Left forelimb (tissue), 1 donor: ENCODE measurements at regions not wholly inside any gene's neighbourhood (a gene's known extent, or its start where the extent isn't known, plus 50 kb on each side); places are given as distances from the start of the nearest gene placed in this dataset.

Source experiments
- DNase-seq: peaks from one replicate; pipeline ENCODE4 v3.0.0-alpha.2; 2018; ENCODE audit warnings: low spot score

DNA sequence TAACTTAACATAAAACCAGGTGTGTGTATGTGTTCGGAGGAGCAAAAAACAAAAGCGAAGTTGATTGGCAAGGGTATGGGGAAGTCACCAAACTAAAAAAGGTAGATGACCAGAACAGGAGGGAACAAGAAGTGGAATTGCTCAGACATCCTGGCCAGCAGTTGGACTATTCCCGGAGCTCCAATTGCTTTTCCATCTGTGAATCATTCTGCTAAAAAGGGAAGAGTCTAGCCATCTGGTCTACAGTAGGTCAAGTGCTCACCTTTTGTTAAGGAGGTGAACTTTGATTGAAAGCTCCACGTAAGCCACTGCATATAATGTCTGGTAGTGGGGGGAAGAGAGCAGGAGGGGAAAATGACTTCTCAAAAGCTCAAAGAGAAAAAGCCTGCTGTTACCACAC lies 50.0 kb upstream of the BET1 start:
- no peak for DNase-seq

DNA sequence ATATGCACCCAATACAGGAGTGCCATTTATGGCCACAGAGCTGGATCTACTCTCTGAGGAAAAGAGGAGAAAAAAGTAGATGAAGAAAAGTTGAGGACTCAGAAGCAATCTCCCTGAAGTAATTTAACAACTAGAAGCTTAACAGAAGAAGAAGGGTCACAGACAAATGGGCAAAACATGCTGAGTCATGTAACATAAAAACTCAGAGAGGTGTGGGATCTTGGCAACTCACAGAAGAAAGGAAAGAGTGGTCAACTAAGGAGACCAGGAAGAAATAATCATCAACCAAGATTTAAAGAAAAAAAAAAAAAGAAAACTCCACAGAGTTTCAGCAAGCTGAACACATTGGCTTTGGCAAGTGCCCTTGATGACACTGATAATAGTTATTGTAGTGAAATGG lies 51.8 kb upstream of the BET1 start:
- no peak for DNase-seq

DNA sequence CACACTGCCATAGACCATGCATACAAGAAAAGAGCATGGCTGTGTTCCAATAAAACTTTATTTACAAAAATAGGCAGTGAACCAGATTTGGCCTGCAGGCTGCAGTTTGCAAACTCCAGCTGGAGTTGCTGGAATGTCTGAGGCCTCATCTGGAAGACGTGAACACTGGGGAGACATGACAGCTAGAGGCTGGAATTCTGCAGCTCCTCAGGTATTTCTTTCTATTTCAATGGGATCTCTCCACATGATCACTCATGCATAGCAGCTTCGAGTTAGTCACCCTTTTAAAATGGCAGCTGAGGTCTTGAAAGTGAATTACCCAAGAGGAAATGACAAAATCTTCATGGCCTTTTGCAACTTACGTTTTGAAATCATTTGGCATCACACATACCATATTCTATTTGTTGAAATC lies 52.6 kb upstream of the BET1 start:
- no peak for DNase-seq

DNA sequence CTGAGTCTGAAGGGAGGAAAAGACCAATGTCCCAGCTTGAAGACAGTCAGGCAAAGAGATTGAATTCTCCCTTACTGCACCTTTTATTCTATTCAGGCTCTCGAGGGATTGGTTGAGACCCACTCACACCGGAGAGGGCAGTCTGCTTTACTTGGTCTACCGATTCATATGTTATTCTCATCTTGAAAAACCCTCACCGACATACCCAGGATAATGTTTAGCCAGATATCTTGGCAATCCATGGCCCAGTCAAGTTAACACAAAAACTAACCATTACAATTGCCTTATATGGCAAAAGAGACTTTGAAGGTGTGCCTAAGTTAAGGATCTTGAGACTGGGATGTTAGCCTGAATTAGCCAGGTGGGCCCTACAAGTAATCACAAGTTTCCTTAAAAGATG lies 53.8 kb upstream of the BET1 start:
- DNase-seq, result no peak

DNA sequence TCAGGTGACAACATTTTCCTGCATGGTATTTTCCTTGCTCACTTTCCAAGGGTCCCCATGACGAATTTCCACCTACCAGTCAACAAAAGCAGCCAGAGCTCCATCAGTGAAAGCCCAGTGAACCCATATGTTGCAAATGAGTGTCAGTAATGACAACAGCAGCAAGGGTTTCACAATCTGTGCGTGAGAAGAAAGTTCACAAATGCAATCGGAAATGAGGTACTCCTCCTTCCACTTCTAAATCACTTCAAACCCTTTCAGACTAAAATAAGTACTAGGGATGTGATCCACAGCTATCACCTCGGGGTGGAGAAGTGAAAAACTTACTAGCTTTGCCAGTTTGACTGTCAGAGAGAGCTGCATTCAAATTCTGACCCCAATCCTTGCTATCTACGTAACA lies 55.6 kb upstream of the BET1 start:
- no peak for DNase-seq

DNA sequence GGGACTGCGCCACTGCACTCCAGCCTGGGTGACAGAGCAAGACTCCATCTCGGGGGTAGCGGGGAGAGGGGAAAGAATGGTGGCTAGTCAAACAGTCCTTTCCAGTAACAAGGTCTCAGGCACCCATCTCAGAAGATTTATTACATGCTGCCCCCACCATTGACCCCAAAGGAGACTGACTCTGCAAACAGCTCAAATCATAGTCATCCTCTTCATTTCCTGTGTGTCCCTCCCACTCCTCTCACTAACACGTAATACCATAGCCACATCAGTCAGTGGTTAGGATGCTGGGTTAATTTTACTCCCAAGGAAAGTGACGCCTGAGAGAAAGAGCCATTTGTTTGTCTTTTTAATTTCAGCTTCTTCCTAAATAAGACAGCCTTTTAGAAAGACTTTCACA lies 56.6 kb upstream of the BET1 start:
- no peak for DNase-seq

DNA sequence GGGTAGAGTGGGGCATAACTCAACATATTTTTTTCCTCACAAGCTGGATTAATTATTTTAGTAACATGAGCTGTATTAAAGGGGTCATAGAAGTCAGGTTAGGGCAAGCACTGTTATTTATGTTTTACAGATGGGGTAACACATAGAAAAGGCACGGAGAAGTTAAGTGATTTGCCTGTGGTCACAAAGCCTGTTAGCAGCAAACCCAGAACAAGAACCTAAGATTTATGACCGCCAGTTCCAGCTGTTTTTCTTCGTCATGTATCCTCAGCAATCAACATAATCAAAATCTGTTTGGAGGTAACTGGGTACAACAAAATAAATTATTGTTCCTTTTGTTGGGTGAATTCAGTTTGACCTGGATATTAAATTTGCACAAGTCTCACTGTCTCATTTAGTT lies 57.2 kb upstream of the BET1 start:
- no peak for DNase-seq

DNA sequence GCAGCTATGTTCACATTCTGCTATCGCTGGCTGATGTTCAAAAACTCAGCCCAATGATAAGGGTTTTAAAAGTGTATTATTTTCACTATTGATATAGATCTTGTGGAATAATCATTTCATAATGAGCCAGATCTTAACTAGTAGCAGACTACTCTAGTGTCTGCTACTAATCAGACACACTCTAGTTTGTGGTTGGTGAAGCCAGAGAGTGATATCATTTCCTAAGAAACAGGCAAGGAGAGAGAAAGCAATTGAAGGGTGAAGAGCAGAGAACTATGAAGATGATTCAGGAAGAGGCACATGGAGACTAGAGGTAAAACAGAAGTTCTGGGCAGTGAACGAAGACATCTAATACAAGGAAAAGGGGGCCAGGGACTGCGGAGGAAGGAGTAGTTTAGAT lies 58.2 kb upstream of the BET1 start:
- DNase-seq, result no peak

DNA sequence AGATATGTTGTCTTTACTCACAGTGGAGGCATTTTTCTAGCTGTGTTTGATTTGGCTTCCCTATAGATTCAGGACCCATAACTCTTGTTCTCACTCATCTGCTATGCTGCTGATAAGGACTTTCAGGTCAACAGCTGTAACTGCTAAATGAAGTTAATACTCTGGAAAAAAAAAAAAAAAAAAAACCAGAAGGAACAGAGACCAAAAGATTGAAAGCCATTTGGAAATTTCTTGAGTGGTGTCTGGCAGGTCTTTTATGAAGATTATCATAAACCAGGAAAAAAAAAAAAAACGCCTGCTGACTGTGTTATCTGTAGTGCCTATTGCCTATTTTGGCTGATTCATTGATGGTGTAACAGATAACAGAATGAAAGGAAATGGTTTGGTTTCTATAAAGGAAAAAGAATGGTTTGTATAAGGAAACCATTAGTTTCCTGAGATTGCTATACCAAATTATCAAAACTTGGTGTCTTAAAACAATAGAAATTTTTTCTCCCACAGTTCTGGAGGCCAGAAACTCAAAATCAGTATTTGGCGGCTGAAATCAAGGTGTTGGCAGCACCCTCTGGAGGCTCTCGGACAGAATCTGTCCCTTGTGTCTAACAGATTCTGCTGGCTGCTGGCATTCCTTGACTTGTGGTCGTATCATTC lies 60.5 kb upstream of the BET1 start:
- no peak for DNase-seq

DNA sequence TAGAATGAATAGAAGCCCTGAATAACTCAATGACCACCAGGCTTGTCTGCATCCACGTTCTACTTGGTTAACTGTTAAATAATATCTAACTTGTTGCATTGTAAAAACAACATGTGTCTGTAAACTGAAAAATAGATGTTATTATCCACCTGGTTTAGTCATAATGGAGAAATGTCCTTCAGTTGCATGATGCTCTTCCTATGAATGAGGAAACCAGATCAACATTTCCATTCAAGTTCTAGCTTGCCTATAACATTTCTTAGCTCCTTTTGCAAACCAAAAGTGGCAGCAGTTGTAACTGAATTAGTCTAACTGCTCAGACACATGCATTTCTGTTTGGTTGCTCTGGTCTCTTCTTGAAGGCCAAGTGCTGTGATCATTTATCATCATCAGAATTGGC lies 62.9 kb upstream of the BET1 start:
- DNase-seq, result no peak

DNA sequence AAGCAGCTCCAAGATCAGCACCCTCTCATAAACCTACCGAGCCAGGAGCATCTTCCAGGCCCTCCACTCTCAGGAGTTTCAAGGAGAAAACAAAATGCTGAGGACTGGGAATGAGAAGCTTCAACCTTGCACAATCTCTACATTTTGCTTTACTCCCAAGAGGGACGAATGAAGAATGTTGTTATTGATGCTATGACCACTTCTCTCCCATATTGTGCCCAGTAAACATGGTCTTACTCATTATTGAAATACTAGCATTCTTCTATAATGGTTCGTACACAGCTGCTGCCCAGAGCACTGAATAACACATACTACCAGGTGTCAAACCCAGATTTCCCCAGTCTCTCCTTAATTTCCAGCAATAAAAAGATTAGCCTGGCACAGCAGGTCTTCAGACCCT lies 63.4 kb upstream of the BET1 start:
- no peak for DNase-seq

DNA sequence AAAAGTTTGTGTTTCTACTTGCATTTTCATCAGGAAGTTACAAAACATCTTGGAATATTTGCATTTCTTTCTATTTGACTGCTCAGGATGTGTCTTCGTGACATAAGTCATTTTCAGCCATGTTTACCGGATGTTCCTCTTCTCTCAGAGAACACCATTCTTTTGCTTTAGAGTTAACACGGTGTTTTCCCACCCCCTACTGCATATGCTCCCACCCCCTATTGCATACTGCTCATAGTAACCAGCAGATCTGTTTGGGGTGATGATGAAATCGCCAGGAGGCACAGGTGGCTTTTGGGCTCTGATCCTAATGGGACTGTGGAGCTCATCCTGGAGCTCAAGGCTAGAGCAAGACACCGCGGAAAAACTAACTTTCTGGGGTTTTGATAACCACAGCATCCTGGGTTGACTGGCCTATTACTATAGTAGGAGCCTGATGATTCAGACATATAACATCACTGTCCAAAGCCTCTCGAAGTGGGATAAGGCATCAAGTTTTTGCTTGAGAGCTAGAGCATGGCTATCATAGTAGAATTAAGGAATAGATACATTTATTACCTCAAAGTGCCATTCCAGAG lies 65.1 kb upstream of the BET1 start:
- DNase-seq, result no peak

DNA sequence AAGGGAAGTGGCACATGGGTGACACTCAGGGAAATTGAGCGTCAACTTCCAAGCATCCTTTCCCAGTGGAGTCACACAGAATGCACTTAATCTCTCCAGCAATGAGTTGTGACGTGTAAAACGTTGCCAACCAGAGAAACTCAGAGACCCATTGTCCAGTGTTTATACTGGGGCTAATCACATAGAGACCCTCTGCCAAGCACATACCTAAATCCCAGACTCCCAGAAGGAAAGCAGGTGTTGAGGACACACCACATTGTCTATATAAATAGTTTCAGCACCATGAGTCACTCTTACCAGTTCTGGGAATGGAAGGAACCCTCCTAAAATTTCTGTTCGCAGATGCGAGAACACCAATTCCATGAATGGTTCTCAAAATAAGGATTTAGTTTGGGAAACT lies 76.4 kb upstream of the BET1 start:
- DNase-seq, result no peak

DNA sequence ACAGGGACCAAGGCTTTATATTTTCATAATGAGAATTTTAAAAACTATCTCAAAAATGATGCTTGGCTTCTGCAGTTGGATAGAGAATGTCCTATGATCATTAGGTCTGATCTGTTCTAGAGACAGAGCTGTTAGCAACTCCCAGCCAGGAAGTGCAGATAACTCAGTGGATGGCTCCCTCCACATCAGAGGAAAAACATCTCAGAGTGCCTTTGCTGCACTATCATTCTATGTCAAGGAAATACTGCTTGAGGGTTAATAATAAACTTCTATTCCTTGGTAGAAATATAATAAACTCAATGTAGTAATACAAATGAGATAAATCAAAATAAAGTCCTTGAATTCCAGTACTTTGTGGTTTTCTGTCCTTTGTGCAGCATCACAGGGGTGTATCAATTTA lies 78.0 kb upstream of the BET1 start:
- DNase-seq, result no peak

DNA sequence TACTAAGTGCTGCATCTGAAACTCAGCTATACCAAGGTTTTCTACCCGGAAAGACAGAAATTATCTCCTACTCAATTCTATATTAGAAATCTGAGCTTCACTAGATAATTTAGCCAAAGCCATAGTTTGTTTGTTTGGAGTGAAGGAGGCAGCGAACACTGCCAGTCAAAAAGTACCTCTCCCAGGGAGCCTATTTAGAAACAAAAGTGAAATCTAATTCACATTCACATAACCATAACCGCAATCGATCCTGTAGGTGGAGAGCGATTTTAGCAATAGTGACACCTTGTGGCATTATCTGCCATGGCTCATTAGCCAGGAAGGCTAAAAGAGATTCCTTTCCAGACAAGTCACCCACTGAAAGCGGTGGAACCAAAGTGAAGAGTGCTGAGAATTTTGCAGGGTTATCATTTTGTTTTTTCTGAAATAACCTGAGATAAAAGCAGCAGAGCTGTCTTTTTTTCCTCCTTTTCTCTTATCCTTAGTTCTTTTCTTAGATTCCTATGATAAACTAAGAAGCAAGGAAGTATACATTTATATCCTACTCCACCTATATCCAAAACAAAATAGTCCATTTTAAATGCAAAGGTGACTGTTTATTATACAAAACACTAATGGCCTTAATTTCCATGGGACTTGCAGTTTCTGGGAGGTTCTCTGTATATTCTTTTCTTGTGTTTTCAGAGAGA lies 83.7 kb upstream of the BET1 start:
- DNase-seq, result no peak

DNA sequence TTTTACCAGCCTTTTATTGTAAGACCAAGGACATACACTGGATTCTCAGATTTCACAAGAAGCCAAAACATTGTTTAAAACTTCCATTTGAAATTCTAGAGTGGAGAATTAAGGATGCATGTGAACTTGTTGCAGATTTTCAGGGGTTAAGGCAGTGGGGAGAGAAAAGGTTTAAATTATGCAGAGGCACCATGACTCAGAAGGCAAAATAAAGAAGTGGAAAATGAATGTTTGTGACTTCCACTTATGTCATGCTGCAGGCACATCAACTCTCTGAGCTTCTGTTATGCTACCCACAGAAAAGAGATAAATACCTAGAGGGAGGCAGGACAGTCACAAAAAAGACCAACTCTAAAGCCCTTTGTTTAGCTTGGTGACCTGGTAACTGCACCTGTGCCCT lies 84.4 kb upstream of the BET1 start:
- no peak for DNase-seq

DNA sequence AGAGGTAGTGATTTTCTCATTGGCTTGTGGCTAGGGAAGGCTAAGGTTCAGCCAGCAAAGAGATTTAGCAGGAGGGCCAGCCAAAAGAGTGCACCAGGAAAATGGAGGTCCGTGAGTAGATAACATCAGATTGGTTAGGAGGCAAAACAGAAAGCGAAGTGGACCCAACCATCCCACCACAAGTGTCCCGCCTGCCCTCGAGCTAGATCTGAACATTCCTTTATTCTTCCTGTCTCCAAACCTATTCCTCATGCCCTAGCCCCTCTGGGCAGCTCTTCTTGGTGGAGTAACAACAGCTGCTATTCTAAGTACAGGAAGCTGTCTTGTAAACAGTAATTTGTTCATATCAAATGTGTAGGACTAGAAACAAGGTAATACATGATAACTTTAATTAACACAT lies 85.7 kb upstream of the BET1 start:
- no peak for DNase-seq

DNA sequence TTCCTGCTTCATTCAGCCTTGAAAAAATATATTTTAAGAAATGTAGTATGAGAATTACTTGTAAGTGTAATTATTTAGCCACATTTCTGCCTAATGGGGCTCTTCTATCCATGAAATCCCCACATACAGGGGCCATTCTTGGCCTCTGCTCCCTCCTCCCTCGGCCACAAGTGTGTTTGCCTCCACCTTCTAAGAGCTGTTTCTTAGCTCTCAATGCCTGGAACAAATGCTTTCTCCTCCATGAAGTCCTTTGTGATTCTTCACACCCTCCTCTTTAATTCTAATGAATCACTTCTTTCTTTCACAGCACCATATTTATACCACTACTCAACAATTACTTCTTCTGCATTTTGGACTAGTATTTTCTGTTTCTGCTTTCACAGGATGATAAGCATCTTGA lies 88.8 kb upstream of the BET1 start:
- DNase-seq, result no peak

DNA sequence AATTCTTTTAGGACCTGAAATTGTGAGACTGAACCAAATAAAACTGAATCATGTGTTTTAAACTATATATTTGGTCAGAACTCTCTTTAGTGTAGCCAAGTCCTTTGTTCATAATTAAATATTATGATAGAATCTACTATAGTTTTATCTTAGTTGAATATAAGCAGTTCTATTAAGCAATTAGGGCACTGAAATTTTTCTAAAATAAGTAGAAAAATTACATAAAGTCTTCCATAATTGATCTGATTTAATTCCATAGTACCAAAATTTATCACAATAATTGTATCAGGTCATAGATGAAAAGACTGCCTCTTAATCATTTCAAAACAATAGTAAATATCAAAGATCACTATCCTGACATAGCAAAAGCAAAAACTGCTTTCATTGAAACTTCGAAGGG lies 90.1 kb upstream of the BET1 start:
- no peak for DNase-seq

DNA sequence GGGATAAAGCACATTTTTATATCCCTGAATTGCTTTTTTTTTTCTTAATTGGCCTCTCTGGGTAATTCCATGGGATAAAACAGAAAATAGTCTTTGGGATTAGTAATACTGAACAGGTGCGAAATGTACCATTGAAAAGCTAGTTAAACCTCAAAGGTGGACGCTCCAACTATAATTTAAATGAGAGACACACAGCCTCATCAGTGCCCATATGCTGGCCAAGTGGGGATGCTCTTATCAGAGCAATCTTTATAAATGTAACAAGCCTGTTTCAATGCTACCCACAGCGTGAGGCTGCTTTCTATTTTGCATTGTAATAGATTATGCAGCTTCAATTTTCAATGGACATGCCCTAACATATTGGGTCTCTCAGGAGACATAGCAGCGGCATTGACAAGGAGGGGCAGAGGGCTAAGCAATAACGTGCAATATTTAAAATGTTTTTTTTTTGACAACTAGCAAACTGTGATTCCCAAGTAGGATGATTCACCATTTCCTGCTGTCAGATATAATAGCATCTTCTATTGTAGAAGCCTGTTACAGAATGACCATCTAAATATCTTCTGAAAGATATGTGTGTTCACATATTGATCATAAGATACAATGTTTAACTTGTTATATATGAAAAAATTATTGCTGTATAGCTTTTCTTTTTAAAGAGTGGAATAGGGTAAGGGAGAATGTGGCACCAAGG lies 91.3 kb upstream of the BET1 start:
- DNase-seq, result no peak

DNA sequence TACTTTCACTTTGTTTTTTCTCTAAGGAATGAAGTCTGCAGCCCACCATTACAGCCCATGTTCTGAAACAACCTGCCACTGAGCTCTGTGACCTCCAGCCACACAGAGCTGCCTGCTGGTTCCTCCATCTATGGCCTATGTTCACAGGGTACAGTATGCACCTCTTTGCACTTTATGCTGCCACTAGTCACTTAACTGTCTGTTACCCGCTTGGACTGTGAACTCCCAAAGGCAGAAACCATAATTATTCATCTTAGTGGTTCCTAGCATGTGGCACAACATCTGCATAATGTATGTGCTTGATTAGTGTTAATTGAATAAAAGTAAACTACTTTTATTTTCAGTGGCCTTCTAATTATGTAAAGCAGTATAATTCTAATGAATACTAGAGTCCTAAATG lies 95.5 kb upstream of the BET1 start:
- DNase-seq, result no peak

DNA sequence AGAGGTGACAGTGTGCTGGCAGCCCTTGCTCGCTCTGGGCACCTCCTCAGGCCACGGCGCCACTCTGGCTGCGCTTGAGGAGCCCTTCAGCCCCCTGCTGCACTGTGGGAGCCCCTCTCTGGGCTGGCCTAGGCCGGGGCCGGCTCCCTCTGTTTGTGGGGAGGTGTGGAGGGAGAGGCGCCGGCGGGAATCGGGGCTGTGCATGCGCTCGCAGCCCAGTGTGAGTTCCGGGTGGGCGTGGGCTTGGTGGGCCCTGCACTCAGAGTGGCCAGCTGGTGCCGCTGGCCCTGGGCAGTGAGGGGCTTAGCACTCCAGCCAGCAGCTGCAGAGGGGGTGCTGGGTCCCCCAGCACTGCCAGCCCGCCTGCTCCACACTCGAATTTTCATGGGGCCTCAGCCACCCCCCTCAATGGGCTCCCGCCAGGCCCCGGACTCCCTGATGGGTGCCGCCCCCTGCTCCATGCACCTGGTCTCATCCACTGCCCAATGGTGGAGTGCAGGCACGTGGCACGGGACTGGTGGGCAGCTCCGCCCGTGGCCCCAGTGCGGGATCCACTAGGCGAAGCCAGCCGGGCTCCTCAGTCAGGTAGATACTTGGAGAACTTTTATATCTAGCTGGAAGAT lies 96.7 kb upstream of the BET1 start:
- DNase-seq, result no peak

DNA sequence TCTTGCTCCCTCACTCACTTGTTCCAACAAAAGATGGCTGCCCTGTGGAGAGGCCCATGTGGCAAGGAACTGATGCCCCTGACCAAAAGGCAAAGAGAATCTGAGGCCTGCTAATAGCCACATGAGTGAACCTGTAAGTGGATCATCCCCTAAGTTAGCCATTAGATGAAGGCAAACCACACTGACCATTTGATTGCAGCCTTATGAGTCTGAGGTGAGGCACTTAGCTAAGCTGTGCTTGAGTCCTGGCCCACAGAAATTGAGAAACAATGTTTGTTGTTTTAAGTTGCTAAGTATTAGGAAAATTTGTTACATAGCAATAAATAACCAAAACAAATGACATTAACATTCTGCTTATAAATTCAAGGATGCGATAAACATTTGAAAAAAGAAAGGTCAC lies 100.1 kb upstream of the BET1 start:
- DNase-seq, result no peak
